Smooth muscle cell (in vitro differentiated cells): ENCODE measurements at regions not wholly inside any gene's neighbourhood (a gene's known extent, or its start where the extent isn't known, plus 50 kb on each side); places are given as distances from the start of the nearest gene placed in this dataset.

ENCODE experiments used
- DNase-seq: peaks from one replicate; lab custom pipeline; 2025; ENCODE audit not compliant: unreplicated experiment; lab: John Stamatoyannopoulos, UW
- H2AFZ ChIP-seq: fragments of 200-600 bp; sonication (generic); 2 replicates; pipeline ENCODE4 v1.6.0; 2016; ENCODE audit warnings: antibody characterized with exemption, low read depth, mild to moderate bottlenecking
- H3F3A ChIP-seq: fragments of 200-600 bp; sonication (generic); 2 replicates; pipeline ENCODE4 v1.6.0; 2017; ENCODE audit warnings: antibody characterized with exemption, low read depth
- H3K27ac ChIP-seq: fragments of 200-600 bp; sonication (generic); 2 replicates; pipeline ENCODE4 v1.5.1; 2016; ENCODE audit warnings: low read depth, mild to moderate bottlenecking
- H3K27me3 ChIP-seq: fragments of 200-600 bp; sonication (generic); 2 replicates; pipeline ENCODE4 v1.6.1; 2016; ENCODE audit warnings: low read depth, mild to moderate bottlenecking
- H3K36me3 ChIP-seq: fragments of 200-600 bp; sonication (generic); 2 replicates; pipeline ENCODE4 v1.5.1; 2016; ENCODE audit warnings: low read depth
- H3K4me1 ChIP-seq: fragments of 200-600 bp; sonication (generic); 2 replicates; pipeline ENCODE4 v1.5.1; 2016; ENCODE audit warnings: low read depth
- H3K4me2 ChIP-seq: fragments of 200-600 bp; sonication (generic); 2 replicates; pipeline ENCODE4 v1.6.0; 2016; ENCODE audit warnings: mild to moderate bottlenecking
- H3K4me3 ChIP-seq: fragments of 200-600 bp; sonication (generic); 2 replicates; pipeline ENCODE4 v1.5.1; 2016; ENCODE audit warnings: mild to moderate bottlenecking
- H3K79me2 ChIP-seq: fragments of 200-600 bp; sonication (generic); 2 replicates; pipeline ENCODE4 v1.6.0; 2016; ENCODE audit warnings: low read depth, mild to moderate bottlenecking
- H3K9ac ChIP-seq: fragments of 200-600 bp; sonication (generic); 2 replicates; pipeline ENCODE4 v1.6.0; 2016; ENCODE audit warnings: low read depth
- H3K9me3 ChIP-seq: fragments of 200-600 bp; sonication (generic); replicated peaks from 2 replicates; pipeline ENCODE4 v1.5.1; 2016; ENCODE audit warnings: low read depth
- H4K20me1 ChIP-seq: fragments of 200-600 bp; sonication (generic); 2 replicates; pipeline ENCODE4 v1.6.0; 2016; ENCODE audit warnings: low read depth
- WGBS: methylation state at CpG from one replicate; pipeline ENCODE4 v1.1.7; 2016; ENCODE audit warnings: low lambda C conversion rate; 5-methylcytosine and 5-hydroxymethylcytosine counted together
- TF ChIP-seq, protein P1 (sequence below): fragments of 200-600 bp; sonication (generic); IDR thresholded peaks from 2 replicates; pipeline ENCODE4 v1.5.1; 2017; ENCODE audit warnings: borderline replicate concordance, mild to moderate bottlenecking, antibody characterized with exemption; ENCODE audit not compliant: insufficient read depth, poor library complexity, severe bottlenecking

DNA sequence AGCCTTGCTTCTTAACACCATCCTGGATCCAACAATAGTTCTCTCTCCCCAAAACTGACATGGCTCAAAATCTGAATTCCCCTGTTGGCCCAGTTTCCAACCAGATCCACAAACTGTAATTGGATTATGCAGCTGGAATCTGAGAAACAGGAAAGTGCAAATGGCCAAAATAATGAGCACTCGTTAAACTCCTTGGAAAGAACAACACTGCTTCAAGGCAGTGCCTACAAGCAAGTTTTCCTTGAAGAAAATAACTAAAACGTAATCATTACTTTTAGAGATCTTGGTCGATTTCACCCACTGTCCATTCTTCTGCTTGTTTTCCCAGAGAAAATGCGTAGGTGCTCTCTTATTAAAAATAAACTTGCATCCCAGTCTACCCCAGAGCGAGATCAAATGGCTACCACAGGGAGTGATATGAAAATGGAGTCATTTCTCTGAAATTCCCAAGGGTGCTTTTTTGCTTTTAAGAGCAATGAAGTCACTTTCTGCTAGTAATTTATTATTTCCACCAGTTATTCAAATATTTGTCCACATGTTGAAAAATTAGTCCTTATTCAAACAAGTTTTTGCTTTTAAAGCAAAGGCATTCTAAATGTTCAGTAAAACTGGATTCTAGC is 264.2 kb downstream of the C1D start:
- TF ChIP-seq, protein P1, sequence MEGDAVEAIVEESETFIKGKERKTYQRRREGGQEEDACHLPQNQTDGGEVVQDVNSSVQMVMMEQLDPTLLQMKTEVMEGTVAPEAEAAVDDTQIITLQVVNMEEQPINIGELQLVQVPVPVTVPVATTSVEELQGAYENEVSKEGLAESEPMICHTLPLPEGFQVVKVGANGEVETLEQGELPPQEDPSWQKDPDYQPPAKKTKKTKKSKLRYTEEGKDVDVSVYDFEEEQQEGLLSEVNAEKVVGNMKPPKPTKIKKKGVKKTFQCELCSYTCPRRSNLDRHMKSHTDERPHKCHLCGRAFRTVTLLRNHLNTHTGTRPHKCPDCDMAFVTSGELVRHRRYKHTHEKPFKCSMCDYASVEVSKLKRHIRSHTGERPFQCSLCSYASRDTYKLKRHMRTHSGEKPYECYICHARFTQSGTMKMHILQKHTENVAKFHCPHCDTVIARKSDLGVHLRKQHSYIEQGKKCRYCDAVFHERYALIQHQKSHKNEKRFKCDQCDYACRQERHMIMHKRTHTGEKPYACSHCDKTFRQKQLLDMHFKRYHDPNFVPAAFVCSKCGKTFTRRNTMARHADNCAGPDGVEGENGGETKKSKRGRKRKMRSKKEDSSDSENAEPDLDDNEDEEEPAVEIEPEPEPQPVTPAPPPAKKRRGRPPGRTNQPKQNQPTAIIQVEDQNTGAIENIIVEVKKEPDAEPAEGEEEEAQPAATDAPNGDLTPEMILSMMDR: no peak
- Histone ChIP-seq H4K20me1 (no peaks in the 10 kb centered on the region), H2AFZ (no peak overlapping the region), H3K4me1 (peaks cover 3% of the 10 kb centered on the region), H3K4me2 (no peak overlapping the region), H3K27me3 (peaks cover 3% of the 10 kb centered on the region), H3K36me3 (no peaks in the 10 kb centered on the region), H3K9ac (no peak overlapping the region), H3K79me2 (no peaks in the 10 kb centered on the region), H3K27ac (no peak overlapping the region), H3K9me3 (no peaks in the 10 kb centered on the region), H3K4me3 (no peak overlapping the region), H3F3A (no peaks in the 10 kb centered on the region)
- DNase-seq: no peak
- 89% methylated on average over 5 of the region's 5 CpGs for WGBS

DNA sequence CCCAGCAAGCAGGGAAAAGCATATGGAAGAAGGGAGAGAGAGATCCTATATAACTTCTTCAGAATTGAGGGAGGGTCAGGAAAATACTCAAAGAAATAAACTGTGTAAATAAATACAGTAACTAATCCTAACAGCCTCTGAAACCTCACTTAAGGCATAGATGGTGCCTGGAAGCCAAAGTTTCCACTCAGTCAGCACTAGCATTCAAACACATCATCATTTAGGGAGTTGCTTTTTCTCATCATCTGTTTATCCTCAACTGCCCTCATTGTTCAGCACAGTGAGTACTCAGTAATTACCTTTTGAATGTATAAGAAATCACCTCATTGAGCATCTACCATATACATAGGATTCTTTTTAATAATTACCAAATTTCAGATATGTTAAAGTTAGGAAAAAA is 262.9 kb downstream of the C1D start:
- Histone ChIP-seq H3K4me3 (no peak overlapping the region), H3K9ac (no peak overlapping the region), H3K9me3 (no peaks in the 10 kb centered on the region), H3K27ac (no peak overlapping the region), H3K36me3 (no peaks in the 10 kb centered on the region), H3K27me3 (no peaks in the 10 kb centered on the region), H3F3A (no peaks in the 10 kb centered on the region), H3K4me1 (peaks cover 3% of the 10 kb centered on the region), H3K79me2 (no peaks in the 10 kb centered on the region), H4K20me1 (no peaks in the 10 kb centered on the region), H3K4me2 (no peak overlapping the region), H2AFZ (no peak overlapping the region)
- TF ChIP-seq, protein P1: no peak
- DNase-seq: no peak

DNA sequence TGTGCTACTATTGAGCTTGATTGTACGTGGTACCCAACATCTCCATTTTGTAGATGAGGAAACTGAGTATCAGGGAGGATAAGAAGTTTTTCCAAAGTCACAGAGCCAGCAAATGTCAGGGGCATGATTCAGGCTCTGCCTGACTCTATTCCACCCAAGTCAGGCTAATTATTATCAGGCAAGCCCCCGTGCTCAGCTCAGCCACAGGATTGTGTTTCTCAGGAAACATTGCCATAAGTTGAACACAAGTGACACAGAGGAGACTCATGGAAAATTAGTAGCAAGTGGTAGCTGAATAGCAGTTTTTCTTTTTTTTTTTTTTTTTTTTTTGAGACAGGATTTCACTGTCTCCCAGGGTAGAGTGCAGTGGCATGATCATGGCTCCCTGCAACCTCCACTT is 260.5 kb downstream of the C1D start:
- no peaks in the 10 kb centered on the region for H3K79me2 ChIP-seq
- TF ChIP-seq, protein P1: no peak
- H3K9me3 ChIP-seq: no peaks in the 10 kb centered on the region
- no peak overlapping the region for H3K9ac ChIP-seq
- H2AFZ ChIP-seq: no peak overlapping the region
- H3K4me1 ChIP-seq: peaks cover 3% of the 10 kb centered on the region
- no peak for DNase-seq
- H3K4me3 ChIP-seq: no peak overlapping the region
- no peaks in the 10 kb centered on the region for H4K20me1 ChIP-seq
- no peak overlapping the region for H3K27ac ChIP-seq
- no peak overlapping the region for H3K4me2 ChIP-seq
- H3K36me3 ChIP-seq: no peaks in the 10 kb centered on the region
- 77% methylated on average over 2 of the region's 2 CpGs for WGBS
- peaks cover 7% of the 10 kb centered on the region for H3K27me3 ChIP-seq
- no peaks in the 10 kb centered on the region for H3F3A ChIP-seq

DNA sequence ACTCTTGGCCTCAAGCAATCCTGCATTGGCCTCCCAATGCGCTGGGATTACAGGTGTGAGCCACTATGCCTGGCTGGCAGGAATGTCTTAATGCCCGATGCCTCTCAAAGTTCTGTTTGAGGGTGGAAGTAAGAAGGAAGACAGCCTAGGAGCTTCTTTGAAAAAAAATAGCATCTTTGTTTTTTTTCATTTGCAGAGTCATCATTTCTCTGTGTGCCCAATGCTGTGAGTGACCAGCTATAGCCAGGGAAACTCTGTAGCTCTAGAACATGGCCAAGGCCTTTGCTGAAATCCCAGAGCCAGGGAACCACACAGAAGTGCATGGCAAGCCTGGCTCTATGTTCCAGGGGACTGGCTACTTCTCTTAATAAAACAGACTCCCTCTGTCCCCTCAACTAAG is 260.0 kb downstream of the C1D start:
- peaks cover 8% of the 10 kb centered on the region for H3K27me3 ChIP-seq
- H4K20me1 ChIP-seq: no peaks in the 10 kb centered on the region
- H3K4me1 ChIP-seq: peaks cover 3% of the 10 kb centered on the region
- no peaks in the 10 kb centered on the region for H3K79me2 ChIP-seq
- H3K27ac ChIP-seq: no peak overlapping the region
- H3K9ac ChIP-seq: no peak overlapping the region
- no peak overlapping the region for H3K4me2 ChIP-seq
- TF ChIP-seq, protein P1: no peak
- H2AFZ ChIP-seq: no peak overlapping the region
- H3K36me3 ChIP-seq: no peaks in the 10 kb centered on the region
- no peak overlapping the region for H3K4me3 ChIP-seq
- no peak for DNase-seq
- H3F3A ChIP-seq: no peaks in the 10 kb centered on the region
- 98% methylated on average over 2 of the region's 2 CpGs for WGBS
- no peaks in the 10 kb centered on the region for H3K9me3 ChIP-seq
